ENCODE measurements at regions not wholly inside any gene's neighbourhood (a gene's known extent, or its start where the extent isn't known, plus 50 kb on each side); places are given as distances from the start of the nearest gene placed in this dataset.
"Not testable (repeated sequence)": the region's sequence is repeated elsewhere in the genome, so short reads cannot be mapped to it uniquely, and the experiment has no call there.

DNA sequence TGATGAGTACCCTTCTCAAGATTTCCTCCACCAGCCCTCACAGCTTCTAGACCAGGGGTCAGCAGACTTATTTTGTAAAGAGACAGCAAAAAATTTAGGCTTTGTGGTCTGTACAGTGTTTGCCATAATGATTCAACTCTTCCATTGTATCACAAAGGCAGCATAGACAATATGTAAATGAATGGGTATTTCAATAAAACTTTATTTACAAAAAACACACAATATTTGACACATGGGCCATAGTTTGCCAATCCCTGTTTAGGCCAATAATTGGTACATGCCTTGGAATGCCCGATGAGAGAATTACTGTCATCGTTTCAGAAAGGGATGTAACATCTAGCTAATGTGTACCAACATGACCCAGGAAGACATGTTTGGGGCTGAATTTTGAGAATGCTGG lies 178.9 kb upstream of the GALNT2 start:
- DNase-seq, result no peak

DNA sequence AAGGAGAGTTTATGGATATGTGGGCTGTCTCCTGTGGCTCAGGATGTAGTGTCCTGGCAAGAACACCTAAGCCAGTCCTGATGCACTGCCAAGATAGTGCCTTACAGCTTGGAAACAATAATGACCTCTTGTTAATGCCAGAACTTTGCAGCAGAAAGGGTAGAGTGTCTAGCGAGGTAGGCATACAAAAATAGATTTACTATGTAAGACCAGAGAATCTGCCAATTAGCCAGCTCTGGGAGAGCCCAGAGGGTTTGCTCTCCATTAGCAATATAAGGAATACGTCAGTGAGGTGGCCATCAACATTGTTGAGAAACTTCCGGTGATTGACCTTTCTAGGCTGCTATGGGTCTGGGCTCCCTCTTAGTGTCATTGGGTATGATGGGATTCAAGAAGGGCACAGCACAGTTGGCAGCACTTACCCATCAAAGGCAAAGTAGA lies 178.5 kb upstream of the GALNT2 start:
- peak; percentile 38 for DNase-seq

DNA sequence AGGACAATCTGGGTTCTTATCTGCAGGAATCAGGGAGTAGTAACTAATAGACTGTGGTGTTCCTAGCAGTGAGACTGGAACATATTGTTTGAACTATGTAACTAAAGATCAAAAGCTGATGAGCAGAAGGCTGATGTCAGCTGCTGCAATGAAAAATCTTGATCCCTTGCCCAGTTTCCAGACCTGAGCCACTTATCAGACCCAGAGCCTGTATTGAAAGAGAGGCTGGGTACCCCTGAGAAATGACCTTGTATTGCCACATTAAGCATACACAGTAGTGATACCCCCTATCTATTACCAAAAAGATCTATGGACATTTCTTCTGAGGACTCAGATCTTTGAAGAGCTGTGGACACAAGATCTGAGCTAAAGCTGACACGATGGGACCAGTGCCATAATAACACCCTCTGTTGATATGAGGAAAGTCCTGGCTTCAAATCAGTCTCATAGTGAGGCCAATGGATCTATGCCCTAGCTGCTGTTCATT lies 178.0 kb upstream of the GALNT2 start:
- DNase-seq, result peak; percentile 38

DNA sequence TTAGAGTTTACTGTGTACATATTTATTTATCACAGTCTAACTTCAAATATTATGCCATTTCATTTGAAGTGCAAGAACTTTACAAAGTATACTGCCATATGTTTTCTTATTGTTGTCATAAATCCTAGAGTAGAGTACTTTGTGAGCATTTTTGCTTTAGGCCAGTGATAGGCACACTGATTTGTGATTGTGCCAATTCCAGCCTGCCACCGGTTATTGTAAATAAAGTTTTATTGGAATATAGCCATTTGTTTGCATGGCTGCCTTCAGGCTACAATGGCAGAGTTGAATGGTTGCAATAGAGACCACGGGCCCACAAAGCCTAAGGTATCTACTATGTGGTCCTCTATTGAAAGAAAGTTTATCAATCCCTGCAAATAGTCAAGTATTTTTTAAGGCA lies 175.8 kb upstream of the GALNT2 start:
- no peak for DNase-seq

DNA sequence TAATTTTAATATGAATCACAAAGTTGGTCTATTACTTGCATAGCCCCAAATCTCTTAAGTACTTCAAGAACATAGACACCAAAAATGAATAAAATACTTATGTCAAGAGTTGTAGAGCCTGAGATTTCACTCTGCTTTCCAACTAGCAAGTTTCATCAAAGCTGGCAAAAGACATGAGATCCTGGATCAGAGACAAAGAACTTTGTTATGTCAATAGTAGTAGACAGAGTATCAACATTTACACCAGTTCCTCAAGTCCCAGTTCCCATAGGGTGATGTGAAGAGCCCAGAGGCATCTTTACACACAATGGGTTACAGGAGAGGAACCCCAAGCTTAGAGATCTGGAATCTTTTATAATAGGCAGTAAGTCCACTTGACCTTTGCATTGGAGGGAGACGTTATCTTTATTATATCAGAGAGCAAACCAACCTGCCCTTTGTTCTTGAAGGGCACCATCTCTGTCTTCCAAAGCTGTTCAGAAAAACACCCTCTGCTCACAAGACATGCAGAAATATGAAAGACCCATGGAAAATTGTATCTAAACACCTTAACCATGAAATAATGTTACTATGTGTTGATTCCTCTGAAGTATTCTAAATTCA lies 174.4 kb upstream of the GALNT2 start:
- no peak for DNase-seq

DNA sequence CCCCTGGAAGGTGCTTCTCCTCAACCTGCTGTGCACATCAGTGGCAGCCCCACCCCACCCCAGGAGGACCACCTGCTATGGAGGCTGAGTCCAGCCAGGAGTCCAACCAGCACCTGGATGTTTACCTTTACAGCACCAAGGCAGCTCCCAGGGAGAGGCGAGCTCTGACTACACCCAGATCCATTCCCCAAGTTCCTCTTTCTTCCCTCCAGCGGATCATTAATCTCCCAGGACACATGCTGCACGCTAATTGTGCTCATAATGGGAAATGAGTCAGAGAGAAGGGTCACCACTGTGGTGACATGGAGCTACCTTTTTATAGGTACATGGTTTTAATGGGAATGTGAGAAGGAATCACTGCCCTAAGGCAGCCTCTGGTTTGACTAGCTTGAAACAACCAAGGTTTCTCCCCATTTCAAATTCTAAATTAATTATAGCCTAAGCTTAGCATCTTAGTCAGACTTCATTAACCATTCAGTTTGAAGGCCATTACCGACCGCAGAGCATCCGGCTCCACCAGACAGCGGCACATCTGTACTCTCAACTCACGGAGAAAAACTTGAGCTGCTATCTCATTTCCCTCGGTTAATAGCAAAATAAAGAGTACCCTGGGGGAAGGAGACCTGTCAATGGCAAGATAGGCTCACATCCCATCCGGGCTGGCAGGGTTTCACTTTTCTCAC lies 173.1 kb upstream of the GALNT2 start:
- no peak for DNase-seq

DNA sequence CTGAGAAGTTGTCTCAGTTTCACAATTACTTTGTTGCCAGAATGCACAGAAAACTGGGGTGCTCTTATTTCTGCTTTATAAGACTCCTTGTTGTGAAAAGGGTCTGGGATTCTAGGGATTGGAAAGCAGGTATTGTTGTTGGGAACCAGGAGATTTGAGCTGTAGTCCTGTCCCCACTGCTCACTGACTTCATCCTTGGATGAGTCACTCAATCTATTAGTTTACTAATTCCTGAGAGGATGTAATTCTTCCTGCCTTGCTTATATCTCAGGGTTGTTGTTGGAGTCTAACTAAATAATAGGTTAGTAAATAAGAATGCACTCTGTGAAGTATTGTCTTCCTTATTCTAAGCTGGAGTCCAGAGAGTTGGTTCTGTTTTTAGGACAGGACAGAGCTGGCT lies 172.5 kb upstream of the GALNT2 start:
- no peak for DNase-seq

DNA sequence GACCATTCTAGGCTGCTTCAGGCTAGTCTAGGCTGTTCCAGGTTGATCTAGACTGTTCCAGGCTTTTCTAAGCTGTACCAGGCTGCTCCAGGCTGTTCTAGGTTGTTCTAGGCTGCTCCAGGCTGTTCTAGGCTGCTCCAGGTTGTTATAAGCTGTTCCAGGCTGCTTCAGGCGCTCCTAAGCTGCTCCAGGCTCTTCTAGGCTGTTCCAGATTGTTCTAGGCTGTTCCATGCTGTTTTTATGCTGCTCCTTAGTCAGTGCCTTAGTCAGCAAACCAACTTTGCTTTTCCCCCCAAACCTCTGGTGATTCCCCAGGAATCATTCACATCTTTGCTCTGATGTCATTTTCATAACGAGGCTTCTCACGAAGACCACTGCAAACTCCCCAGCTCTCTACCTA lies 171.4 kb upstream of the GALNT2 start:
- no peak for DNase-seq

DNA sequence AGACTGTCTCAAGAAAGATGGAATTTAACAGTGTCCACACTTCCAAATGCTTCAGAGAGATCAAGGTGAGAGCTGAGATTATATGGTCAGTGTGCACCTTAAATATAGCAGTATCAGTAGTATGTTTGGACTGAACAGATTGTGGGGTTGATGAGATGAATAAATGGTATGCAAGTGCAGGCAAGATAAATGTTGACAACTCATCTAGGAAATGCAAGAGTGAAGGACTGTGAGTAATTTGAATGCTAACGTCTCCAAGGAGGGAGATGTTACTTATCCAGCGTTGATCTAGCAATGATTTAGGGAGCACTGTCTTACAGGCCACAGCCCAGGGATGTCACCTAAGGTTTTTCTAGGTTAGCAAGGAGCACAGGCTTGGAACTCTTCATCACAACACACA lies 170.7 kb upstream of the GALNT2 start:
- no peak for DNase-seq

DNA sequence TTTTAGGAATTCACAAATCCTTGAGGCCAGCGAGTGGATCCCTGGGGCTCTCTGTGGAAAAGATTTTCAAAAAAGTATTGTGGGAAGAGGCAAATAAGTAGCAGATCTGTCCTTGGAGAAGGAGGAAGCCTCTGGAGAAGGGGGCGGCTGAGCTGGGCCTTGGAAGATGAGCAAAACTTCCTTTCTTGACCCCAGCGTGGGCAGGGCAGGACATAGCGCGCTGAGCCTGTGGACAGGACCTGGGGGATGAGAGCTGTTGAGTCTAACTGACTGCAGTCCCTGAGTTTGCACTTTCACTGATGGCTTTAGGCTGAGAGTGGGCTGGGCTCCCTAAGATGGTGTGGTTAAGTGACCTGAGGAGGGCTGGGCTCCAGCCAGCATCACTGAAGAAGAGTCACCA lies 170.2 kb upstream of the GALNT2 start:
- DNase-seq, result no peak

DNA sequence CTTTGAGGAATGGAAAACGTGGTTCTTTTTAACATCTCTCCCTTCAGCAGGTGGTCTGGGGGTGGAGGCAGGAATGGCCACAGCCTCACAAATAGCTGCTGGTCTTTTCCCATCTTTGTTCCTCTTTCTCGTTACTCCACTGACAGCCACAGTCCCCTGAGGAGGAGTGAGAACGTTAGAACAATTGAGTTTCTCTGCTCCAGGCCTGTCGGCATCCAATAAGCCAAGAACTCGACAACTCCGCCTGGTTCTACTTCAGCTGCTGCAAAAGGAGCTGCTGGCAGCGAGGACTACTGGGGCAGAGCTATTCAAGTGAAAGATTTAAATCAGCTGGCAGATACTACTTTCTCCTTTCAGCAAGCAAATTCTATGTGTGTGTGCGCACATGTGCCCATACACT lies 169.5 kb upstream of the GALNT2 start:
- no peak for DNase-seq

DNA sequence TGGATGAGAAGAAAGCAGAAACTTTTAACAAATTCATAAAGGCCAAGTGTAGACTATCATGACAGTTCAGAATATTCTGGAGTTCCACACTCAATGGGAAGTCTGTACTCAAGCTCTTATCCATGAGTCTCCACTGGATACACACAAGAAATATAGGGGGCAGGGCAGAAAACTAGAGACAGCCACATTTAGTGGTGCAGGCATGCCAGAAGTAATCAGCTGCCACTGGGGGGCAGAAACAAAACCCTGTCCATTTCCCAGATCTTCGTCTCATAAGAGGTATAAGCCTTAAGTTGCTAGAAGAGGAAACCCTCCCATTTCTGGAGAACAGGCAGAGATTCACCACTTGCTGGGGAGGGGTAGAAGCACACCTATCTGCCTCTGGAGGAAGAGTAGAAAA lies 166.8 kb upstream of the GALNT2 start:
- no peak for DNase-seq

DNA sequence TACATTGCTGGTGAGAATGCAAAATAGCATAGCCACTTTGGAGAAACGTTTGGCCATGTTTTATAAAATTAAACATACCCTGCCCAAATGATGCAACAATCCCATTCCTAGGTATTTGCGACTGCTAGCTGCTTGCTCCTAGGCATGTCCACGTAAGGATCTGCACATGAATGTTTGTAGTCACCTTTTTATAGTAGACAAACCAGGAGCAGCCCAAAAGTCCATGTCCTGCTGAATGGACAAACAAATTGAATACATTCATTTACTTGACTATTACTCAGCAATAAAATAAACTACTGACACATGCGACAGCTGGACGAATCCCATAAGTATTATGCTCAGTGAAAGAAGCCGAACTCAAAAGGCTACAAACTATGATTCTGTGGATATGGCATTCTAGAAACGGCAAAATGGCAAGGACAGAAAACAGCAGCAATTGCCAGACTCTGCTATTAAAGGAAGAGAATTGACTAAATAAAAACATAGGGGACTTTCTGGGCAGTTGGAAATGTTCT lies 161.9 kb upstream of the GALNT2 start:
- DNase-seq, result no peak

DNA sequence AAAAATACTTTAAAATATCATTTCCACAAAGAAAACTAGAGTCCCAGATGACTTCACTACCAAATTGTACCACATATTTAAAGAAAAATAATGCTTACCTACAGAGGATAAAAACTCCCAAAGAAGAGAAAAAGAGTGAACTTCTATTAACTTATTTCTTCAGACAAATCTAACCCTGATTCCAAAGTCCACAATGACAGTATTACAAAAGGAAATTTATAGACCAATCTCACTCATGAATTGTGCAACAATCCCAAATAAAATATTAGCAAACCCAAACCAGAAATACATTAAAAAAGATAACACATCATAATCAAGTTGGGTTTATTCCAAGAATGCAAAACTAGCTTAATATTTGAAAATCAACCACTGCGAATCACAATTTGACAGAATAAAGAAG lies 161.4 kb upstream of the GALNT2 start:
- DNase-seq, result no peak

DNA sequence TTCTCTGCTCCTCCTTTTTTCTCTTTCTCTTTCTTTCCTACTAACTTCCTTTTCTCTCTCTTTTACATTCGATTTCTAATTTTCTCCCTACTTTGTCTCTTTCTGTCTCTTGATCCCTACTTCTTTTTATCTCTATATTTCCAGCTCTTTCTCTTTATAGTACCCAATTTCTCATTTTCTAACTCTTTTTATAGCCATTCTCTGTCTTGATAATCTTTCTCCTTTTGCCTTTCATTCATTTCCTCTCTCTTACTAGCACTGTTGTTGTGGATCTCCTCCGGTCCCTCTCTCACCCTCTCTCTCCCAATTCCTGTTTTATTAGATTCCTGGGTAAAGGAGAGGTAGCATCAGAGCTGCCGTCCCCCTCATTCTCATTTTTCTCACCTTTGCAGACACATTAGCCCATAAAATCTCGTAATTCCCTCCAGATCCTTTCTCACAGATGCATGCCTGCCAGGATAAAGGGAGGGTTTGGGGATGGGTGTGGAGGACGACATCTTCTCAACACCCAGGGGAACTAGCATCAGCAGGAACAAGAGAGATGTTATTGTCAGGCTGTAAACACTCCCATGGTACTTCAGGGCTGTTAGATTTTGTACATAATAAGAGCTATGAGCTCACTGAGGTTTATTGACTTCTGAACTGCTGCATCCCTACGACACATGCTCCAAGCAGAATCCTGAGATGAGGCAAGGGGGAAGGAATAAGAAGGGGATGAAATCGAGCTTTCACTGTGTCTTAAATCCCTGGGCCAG lies 159.0 kb upstream of the GALNT2 start:
- DNase-seq, result no peak

DNA sequence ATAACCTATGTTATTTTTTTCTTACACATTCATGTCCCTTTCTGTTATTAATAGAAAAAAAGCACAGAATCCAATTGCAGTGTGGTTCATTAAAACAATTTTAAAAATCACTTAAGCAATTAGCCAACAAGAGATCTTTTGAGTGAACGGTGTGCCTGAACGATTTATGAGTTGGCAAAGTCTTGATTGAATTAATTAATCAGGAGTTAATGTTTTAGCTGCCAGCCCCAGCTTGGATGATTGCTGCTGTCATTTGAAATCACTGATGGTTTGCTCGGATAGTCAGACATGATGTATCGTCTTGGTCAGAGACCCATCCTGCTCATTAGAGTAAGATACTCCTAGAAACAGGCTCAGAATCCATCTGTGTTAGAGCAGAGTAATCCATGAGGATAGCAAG lies 158.3 kb upstream of the GALNT2 start:
- DNase-seq, result no peak

DNA sequence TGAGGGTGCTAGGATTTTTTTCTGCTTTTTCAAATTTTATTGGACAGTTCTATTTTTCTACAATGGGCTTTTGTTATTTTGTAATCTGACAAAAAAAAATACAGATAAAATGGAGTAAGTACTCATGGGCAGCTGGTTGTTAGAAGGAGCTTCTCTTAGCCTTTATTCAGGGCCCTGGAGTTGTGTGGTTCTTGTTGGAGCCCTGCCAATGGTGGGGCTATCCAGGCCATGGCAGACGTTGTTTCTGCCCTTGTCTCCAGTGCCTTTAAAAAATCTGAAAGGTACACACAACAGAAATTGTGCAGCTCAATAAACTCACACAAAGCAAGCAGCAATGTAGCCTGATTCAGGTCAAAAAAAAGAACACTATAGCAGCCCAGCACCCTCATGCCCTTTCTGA lies 153.5 kb upstream of the GALNT2 start:
- DNase-seq, result peak; percentile 24

DNA sequence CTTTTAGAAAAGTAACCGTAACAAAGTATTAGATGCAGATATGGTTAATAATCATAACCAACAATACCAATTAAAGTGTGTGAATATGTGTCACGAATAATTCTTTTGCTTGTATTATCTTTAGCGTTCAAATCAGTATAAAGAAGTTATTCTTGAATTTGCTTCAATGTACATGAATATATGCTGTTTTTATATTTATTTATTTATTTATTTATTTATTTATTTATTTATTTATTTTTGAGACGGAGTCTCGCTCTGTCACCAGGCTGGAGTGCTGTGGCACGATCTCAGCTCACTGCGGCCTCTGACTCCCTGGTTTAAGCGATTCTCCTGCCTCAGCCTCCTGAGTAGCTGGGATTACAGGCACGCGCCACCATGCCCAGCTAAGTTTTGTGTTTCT lies 147.6 kb upstream of the GALNT2 start:
- not testable (repeated sequence) for DNase-seq

DNA sequence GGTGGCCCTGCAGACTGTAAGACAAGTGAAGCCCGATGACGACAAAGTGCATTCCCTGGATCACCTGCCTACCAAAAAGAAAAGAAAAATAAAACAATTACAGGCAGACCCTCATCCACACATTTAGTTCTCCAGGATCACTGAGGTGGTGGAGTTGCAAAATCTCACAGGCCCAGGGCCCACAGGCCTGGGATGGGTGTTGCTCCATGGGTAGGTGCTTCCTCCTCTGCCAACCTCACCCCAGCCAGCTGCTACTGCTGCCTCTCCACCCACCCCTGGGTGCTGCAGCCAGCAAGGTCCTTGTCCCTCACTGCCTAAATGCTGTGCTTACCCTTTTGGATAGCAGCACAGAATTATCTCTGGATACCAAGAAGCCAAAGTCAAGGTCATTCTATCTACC lies 146.4 kb upstream of the GALNT2 start:
- DNase-seq, result no peak

DNA sequence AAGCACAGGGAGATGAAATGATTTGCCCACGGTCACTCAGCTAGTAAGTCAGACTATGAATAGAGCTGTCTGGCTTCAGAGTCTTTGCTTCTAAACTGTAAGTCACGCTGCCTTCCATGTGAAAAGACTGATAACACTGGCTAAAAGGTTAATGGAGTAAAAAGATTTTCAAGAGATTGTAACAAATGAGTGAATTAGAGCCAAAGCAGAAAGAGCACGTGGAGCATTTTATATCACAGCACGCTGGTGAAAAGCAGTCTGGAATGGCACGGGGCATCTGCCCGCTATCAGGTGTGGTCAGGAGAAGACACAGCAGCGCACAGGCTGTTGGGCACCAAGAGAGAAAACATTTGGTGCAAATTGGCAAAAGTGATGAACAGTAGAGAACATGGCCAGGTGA lies 144.8 kb upstream of the GALNT2 start:
- DNase-seq, result no peak

DNA sequence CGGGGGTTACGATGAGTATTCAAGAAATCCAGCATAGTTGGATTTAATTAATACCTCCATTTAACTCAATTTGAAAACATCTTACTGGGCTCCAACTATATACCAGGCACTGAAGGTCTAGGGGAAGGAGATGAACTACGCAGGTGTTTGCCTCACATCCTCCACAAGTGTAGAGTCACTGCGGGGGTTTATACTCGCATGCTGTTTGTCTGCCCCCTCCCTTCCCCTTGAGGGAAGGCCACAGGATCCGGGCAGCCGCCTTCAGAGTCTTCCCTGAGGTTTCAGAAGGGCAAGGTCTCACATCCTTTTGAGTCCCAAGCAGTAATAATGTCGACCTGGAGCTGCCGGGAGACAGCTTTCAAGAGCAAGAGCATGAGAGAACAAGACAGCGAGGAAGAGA lies 142.4 kb upstream of the GALNT2 start:
- DNase-seq, result no peak

DNA sequence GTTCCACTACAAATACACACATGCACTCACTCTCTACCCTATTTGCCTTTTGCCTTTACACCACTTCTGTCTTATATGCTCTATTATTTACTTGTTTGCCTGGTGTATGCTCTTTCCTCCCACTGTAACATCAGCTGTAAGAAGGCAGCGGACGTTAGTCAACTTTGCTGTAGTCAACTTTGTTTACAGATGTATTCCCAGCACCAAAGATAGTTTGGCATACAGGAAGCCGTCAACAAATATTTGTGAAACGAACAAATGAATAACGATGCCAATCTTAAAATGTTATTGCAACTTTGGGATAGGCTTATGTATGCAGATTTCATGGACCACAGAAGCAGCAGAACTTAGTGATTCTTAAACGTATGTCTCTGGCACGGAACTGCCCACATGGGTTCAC lies 138.3 kb upstream of the GALNT2 start:
- DNase-seq, result no peak

DNA sequence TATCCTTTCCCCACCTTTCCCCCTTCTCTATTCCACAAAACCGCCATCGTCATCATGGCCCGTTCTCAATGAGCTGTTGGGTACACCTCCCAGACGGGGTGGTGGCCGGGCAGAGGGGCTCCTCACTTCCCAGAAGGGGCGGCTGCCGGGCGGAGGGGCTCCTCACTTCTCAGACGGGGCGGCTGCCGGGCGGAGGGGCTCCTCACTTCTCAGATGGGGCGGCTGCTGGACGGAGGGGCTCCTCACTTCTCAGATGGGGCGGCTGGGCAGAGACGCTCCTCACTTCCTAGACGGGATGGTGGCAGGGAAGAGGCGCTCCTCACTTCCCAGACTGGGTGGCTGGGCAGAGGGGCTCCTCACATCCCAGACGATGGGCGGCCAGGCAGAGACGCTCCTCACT lies 135.3 kb upstream of the GALNT2 start:
- DNase-seq, result not testable (repeated sequence)

DNA sequence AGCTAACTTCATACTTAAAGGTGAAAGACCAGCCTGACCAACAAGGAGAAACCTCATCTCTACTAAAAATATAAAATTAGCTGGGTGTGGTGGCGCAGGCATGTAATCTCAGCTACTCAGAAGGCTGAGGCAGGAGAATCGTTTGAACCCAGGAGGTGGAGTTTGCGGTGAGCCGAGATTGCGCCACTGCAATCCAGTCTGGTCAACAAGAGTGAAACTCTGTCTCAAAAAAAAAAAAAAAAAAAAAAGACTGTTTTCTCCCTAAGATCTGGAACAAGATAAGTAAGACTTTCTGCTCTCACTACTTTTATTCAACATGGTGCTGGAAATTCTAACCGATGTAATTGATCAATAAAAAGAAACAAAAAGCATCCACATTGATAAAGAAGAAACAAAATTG lies 131.9 kb upstream of the GALNT2 start:
- not testable (repeated sequence) for DNase-seq
